Neuron (in vitro differentiated cells): ENCODE measurements at regions not wholly inside any gene's neighbourhood (a gene's known extent, or its start where the extent isn't known, plus 50 kb on each side); places are given as distances from the start of the nearest gene placed in this dataset.

Source experiments
- H2AFZ ChIP-seq: one replicate; pipeline ENCODE4 v1.6.1; 2013; ENCODE audit warnings: low read depth, mild to moderate bottlenecking, inconsistent platforms, low read length, moderate library complexity
- H3K27me3 ChIP-seq: one replicate; pipeline ENCODE4 v1.6.1; 2013; ENCODE audit warnings: low read length; ENCODE audit not compliant: insufficient read depth
- H3K36me3 ChIP-seq: one replicate; pipeline ENCODE4 v1.6.1; 2013; ENCODE audit warnings: low read length; ENCODE audit not compliant: insufficient read depth
- H3K4me1 ChIP-seq: one replicate; pipeline ENCODE4 v1.6.1; 2013; ENCODE audit warnings: low read length; ENCODE audit not compliant: insufficient read depth
- H3K4me3 ChIP-seq: 2 replicates; pipeline ENCODE4 v1.5.1; 2013; ENCODE audit warnings: mild to moderate bottlenecking, low read length, moderate library complexity
- H3K9me3 ChIP-seq: one replicate; pipeline ENCODE4 v1.6.1; 2013; ENCODE audit warnings: low read length

- Histone ChIP-seq H3K27me3 (no peaks in the 10 kb centered on the region), H3K36me3 (no peaks in the 10 kb centered on the region), H2AFZ (no peak overlapping the region), H3K4me3 (no peak overlapping the region), H3K4me1 (no peaks in the 10 kb centered on the region), H3K9me3 (no peaks in the 10 kb centered on the region)
Measured at GRCh38 chr4:35541888-35542213, 702.5 kb downstream of the ARAP2 start.

GRCh38 chr4:35548921-35549320, 695.4 kb downstream of the ARAP2 start:
- Histone ChIP-seq H3K4me1 (no peaks in the 10 kb centered on the region), H3K36me3 (no peaks in the 10 kb centered on the region), H3K9me3 (no peaks in the 10 kb centered on the region), H3K27me3 (no peaks in the 10 kb centered on the region), H3K4me3 (no peak overlapping the region), H2AFZ (no peak overlapping the region)

GRCh38 chr4:35556387-35556786, 687.9 kb downstream of the ARAP2 start:
- Histone ChIP-seq H2AFZ (no peak overlapping the region), H3K27me3 (no peaks in the 10 kb centered on the region), H3K4me1 (no peaks in the 10 kb centered on the region), H3K4me3 (no peak overlapping the region), H3K36me3 (no peaks in the 10 kb centered on the region), H3K9me3 (no peaks in the 10 kb centered on the region)

- no peaks in the 10 kb centered on the region for H3K36me3 ChIP-seq
- no peaks in the 10 kb centered on the region for H3K27me3 ChIP-seq
- H3K4me3 ChIP-seq, result no peak overlapping the region
- no peaks in the 10 kb centered on the region for H3K4me1 ChIP-seq
- no peaks in the 10 kb centered on the region for H3K9me3 ChIP-seq
- no peak overlapping the region for H2AFZ ChIP-seq
Measured at GRCh38 chr4:35559559-35560365, 684.6 kb downstream of the ARAP2 start.

GRCh38 chr4:35562861-35563260, 681.5 kb downstream of the ARAP2 start:
- Histone ChIP-seq H3K9me3 (no peaks in the 10 kb centered on the region), H3K4me1 (peaks cover 3% of the 10 kb centered on the region), H3K27me3 (no peaks in the 10 kb centered on the region), H3K36me3 (no peaks in the 10 kb centered on the region), H2AFZ (no peak overlapping the region), H3K4me3 (no peak overlapping the region)

GRCh38 chr4:35565640-35566039, 678.7 kb downstream of the ARAP2 start:
- H2AFZ ChIP-seq, result no peak overlapping the region
- no peaks in the 10 kb centered on the region for H3K27me3 ChIP-seq
- H3K36me3 ChIP-seq, result no peaks in the 10 kb centered on the region
- H3K9me3 ChIP-seq, result no peaks in the 10 kb centered on the region
- no peak overlapping the region for H3K4me3 ChIP-seq
- peaks cover 3% of the 10 kb centered on the region for H3K4me1 ChIP-seq

GRCh38 chr4:35591035-35591434, 653.3 kb downstream of the ARAP2 start:
- H3K27me3 ChIP-seq, result no peaks in the 10 kb centered on the region
- no peaks in the 10 kb centered on the region for H3K9me3 ChIP-seq
- no peak overlapping the region for H3K4me3 ChIP-seq
- no peak overlapping the region for H2AFZ ChIP-seq
- H3K4me1 ChIP-seq, result no peaks in the 10 kb centered on the region
- no peaks in the 10 kb centered on the region for H3K36me3 ChIP-seq

GRCh38 chr4:35604252-35604651, 640.1 kb downstream of the ARAP2 start:
- Histone ChIP-seq H3K36me3 (no peaks in the 10 kb centered on the region), H3K27me3 (no peaks in the 10 kb centered on the region), H2AFZ (no peak overlapping the region), H3K4me3 (no peak overlapping the region), H3K4me1 (no peaks in the 10 kb centered on the region), H3K9me3 (no peaks in the 10 kb centered on the region)

GRCh38 chr4:35604724-35605123, 639.6 kb downstream of the ARAP2 start:
- no peaks in the 10 kb centered on the region for H3K27me3 ChIP-seq
- no peaks in the 10 kb centered on the region for H3K4me1 ChIP-seq
- H2AFZ ChIP-seq, result no peak overlapping the region
- no peak overlapping the region for H3K4me3 ChIP-seq
- H3K9me3 ChIP-seq, result no peaks in the 10 kb centered on the region
- no peaks in the 10 kb centered on the region for H3K36me3 ChIP-seq

GRCh38 chr4:35608205-35608604, 636.1 kb downstream of the ARAP2 start:
- Histone ChIP-seq H3K9me3 (no peaks in the 10 kb centered on the region), H2AFZ (no peak overlapping the region), H3K27me3 (no peaks in the 10 kb centered on the region), H3K36me3 (no peaks in the 10 kb centered on the region), H3K4me1 (no peaks in the 10 kb centered on the region), H3K4me3 (no peak overlapping the region)

GRCh38 chr4:35614120-35614519, 630.2 kb downstream of the ARAP2 start:
- Histone ChIP-seq H3K36me3 (no peaks in the 10 kb centered on the region), H2AFZ (no peak overlapping the region), H3K4me3 (no peak overlapping the region), H3K9me3 (no peaks in the 10 kb centered on the region), H3K27me3 (no peaks in the 10 kb centered on the region), H3K4me1 (no peaks in the 10 kb centered on the region)

GRCh38 chr4:35639929-35640328, 604.4 kb downstream of the ARAP2 start:
- H3K27me3 ChIP-seq, result no peaks in the 10 kb centered on the region
- H3K4me1 ChIP-seq, result no peaks in the 10 kb centered on the region

GRCh38 chr4:35643661-35644060, 600.7 kb downstream of the ARAP2 start:
- Histone ChIP-seq H3K36me3 (no peaks in the 10 kb centered on the region), H3K27me3 (no peaks in the 10 kb centered on the region), H3K4me1 (no peaks in the 10 kb centered on the region), H3K9me3 (no peaks in the 10 kb centered on the region), H3K4me3 (no peak overlapping the region), H2AFZ (no peak overlapping the region)

More at GRCh38 chr4:35639929-35640328, 604.4 kb downstream of the ARAP2 start:
- Histone ChIP-seq H2AFZ (no peak overlapping the region), H3K36me3 (no peaks in the 10 kb centered on the region), H3K4me3 (no peak overlapping the region), H3K9me3 (no peaks in the 10 kb centered on the region)

- H3K9me3 ChIP-seq, result no peaks in the 10 kb centered on the region
- no peak overlapping the region for H3K4me3 ChIP-seq
- H3K27me3 ChIP-seq, result no peaks in the 10 kb centered on the region
- H2AFZ ChIP-seq, result no peak overlapping the region
- H3K4me1 ChIP-seq, result no peaks in the 10 kb centered on the region
- H3K36me3 ChIP-seq, result no peaks in the 10 kb centered on the region
Measured at GRCh38 chr4:35644591-35644990, 599.7 kb downstream of the ARAP2 start.
